HG02884 (cell line): ENCODE measurements at regions not wholly inside any gene's neighbourhood (a gene's known extent, or its start where the extent isn't known, plus 50 kb on each side); places are given as distances from the start of the nearest gene placed in this dataset.
"Not testable (repeated sequence)": the region's sequence is repeated elsewhere in the genome, so short reads cannot be mapped to it uniquely, and the experiment has no call there.

ENCODE experiments used
- ATAC-seq: cut with Tn5 transposase; IDR thresholded peaks from one replicate; pipeline ENCODE4 v1.9.1; 2021; ENCODE audit warnings: mild to moderate bottlenecking, moderate library complexity; ENCODE audit not compliant: unreplicated experiment

GRCh38 chr15:26197719-26198118 is 334.6 kb upstream of the ATP10A start:
- no peak for ATAC-seq

- ATAC-seq = no peak
These were observed 333.9 kb upstream of the ATP10A start for GRCh38 chr15:26197060-26197459.

- ATAC-seq = no peak
These were observed 328.1 kb upstream of the ATP10A start for GRCh38 chr15:26191193-26191592.

- not testable (repeated sequence) for ATAC-seq
These were observed 323.0 kb upstream of the ATP10A start for GRCh38 chr15:26186138-26186537.

GRCh38 chr15:26182441-26182840 is 319.3 kb upstream of the ATP10A start:
- ATAC-seq = no peak

- ATAC-seq = no peak
These were observed 316.8 kb upstream of the ATP10A start for GRCh38 chr15:26179906-26180305.

GRCh38 chr15:26178640-26179220 is 315.6 kb upstream of the ATP10A start:
- ATAC-seq = no peak

GRCh38 chr15:26177816-26178215 is 314.7 kb upstream of the ATP10A start:
- no peak for ATAC-seq

- no peak for ATAC-seq
These were observed 313.7 kb upstream of the ATP10A start for GRCh38 chr15:26176831-26177230.

GRCh38 chr15:26171266-26171665 is 308.1 kb upstream of the ATP10A start:
- no peak for ATAC-seq

- ATAC-seq = no peak
These were observed 303.3 kb upstream of the ATP10A start for GRCh38 chr15:26166429-26166828.

GRCh38 chr15:26165546-26165945 is 302.4 kb upstream of the ATP10A start:
- ATAC-seq = no peak

GRCh38 chr15:26160343-26160742 is 297.2 kb upstream of the ATP10A start:
- no peak for ATAC-seq

- no peak for ATAC-seq
These were observed 295.0 kb upstream of the ATP10A start for GRCh38 chr15:26158176-26158575.

GRCh38 chr15:26157081-26157480 is 294.0 kb upstream of the ATP10A start:
- no peak for ATAC-seq

GRCh38 chr15:26156051-26156450 is 292.9 kb upstream of the ATP10A start:
- no peak for ATAC-seq

- ATAC-seq = no peak
These were observed 285.2 kb upstream of the ATP10A start for GRCh38 chr15:26148156-26148860.

- ATAC-seq = no peak
These were observed 283.1 kb upstream of the ATP10A start for GRCh38 chr15:26146202-26146601.

- no peak for ATAC-seq
These were observed 282.7 kb upstream of the ATP10A start for GRCh38 chr15:26145796-26146195.

- ATAC-seq = no peak
These were observed 281.7 kb upstream of the ATP10A start for GRCh38 chr15:26144836-26145235.

GRCh38 chr15:26143221-26143620 is 280.1 kb upstream of the ATP10A start:
- no peak for ATAC-seq

GRCh38 chr15:26134812-26135211 is 271.7 kb upstream of the ATP10A start:
- no peak for ATAC-seq

GRCh38 chr15:26134152-26134551 is 271.0 kb upstream of the ATP10A start:
- no peak for ATAC-seq
